ENCODE measurements at regions not wholly inside any gene's neighbourhood (a gene's known extent, or its start where the extent isn't known, plus 50 kb on each side); places are given as distances from the start of the nearest gene placed in this dataset.

DNA sequence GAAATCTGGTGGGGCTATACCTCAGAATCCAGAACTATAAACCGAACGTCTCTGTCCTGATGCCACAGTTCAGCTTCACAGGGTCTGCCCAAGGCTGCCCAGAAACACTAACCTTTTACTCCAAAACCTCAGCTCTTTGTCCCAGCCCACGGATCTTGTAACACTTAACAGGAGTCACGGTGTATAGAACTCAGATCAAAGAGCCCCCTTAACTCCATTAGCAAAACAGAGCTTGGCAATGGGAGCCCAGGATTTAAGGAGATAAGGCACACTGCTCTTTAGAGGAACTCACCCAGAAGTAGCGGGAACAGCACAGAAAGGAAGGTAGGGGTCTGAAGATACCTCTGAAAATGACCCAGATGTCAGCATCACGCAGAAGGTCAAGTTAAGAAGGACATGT is 68.8 kb upstream of the SOX14 start:
- TF ChIP-seq, protein P1, sequence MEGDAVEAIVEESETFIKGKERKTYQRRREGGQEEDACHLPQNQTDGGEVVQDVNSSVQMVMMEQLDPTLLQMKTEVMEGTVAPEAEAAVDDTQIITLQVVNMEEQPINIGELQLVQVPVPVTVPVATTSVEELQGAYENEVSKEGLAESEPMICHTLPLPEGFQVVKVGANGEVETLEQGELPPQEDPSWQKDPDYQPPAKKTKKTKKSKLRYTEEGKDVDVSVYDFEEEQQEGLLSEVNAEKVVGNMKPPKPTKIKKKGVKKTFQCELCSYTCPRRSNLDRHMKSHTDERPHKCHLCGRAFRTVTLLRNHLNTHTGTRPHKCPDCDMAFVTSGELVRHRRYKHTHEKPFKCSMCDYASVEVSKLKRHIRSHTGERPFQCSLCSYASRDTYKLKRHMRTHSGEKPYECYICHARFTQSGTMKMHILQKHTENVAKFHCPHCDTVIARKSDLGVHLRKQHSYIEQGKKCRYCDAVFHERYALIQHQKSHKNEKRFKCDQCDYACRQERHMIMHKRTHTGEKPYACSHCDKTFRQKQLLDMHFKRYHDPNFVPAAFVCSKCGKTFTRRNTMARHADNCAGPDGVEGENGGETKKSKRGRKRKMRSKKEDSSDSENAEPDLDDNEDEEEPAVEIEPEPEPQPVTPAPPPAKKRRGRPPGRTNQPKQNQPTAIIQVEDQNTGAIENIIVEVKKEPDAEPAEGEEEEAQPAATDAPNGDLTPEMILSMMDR (IDR thresholded peaks at IDR 0.05): no peak
- no peak for TF ChIP-seq POLR2A (IDR thresholded peaks at IDR 0.05)

Measured in uterus (tissue), 2 donors.